Trophoblast cell (in vitro differentiated cells and primary cell): ENCODE measurements at regions not wholly inside any gene's neighbourhood (a gene's known extent, or its start where the extent isn't known, plus 50 kb on each side); places are given as distances from the start of the nearest gene placed in this dataset.

Source experiments
- DNase-seq, 2 donors: peaks; one replicate each; pipeline ENCODE4 v3.0.0-alpha.2; 2016
- H2AFZ ChIP-seq: 2 replicates; pipeline ENCODE4 v1.6.1; 2013; ENCODE audit warnings: low read length, moderate library complexity, mild to moderate bottlenecking; ENCODE audit not compliant: insufficient read depth, poor library complexity
- H2AK5ac ChIP-seq: 2 replicates; pipeline ENCODE4 v1.6.1; 2013; ENCODE audit warnings: mild to moderate bottlenecking, low read length
- H2BK120ac ChIP-seq: 2 replicates; pipeline ENCODE4 v1.6.1; 2013; ENCODE audit warnings: low read length, mild to moderate bottlenecking, moderate library complexity; ENCODE audit not compliant: insufficient read depth, poor library complexity
- H2BK12ac ChIP-seq: 2 replicates; pipeline ENCODE4 v1.6.1; 2013; ENCODE audit warnings: mild to moderate bottlenecking, low read length, moderate library complexity
- H2BK5ac ChIP-seq: 2 replicates; pipeline ENCODE4 v1.6.1; 2013; ENCODE audit warnings: low read length, low read depth, moderate library complexity, mild to moderate bottlenecking; ENCODE audit not compliant: poor library complexity
- H3K14ac ChIP-seq: 2 replicates; pipeline ENCODE4 v1.6.1; 2013; ENCODE audit warnings: mild to moderate bottlenecking, low read length
- H3K18ac ChIP-seq: 2 replicates; pipeline ENCODE4 v1.6.1; 2013; ENCODE audit warnings: mild to moderate bottlenecking, low read length
- H3K23ac ChIP-seq: 2 replicates; pipeline ENCODE4 v1.6.1; 2013; ENCODE audit warnings: low read length
- H3K27ac ChIP-seq: 2 replicates; pipeline ENCODE4 v1.5.1; 2013; ENCODE audit warnings: low read depth, mild to moderate bottlenecking, inconsistent platforms, low read length, moderate library complexity
- H3K27me3 ChIP-seq: 2 replicates; pipeline ENCODE4 v1.6.1; 2013; ENCODE audit warnings: inconsistent platforms, mild to moderate bottlenecking, low read length, moderate library complexity; ENCODE audit not compliant: insufficient read depth
- H3K36me3 ChIP-seq, 2 experiments: 1 replicate in 1 of 2; 2 replicates in 1 of 2; pipeline ENCODE4 v1.6.1; 2013; ENCODE audit warnings: low read length in 2 of 2, mild to moderate bottlenecking in 2 of 2, moderate library complexity in 1 of 2; ENCODE audit not compliant: insufficient read depth in 2 of 2, control insufficient read depth in 1 of 2
- H3K4ac ChIP-seq: 2 replicates; pipeline ENCODE4 v1.6.1; 2013; ENCODE audit warnings: low read depth, mild to moderate bottlenecking, low read length, moderate library complexity
- H3K4me1 ChIP-seq, 2 experiments: 1 replicate in 1 of 2; 2 replicates in 1 of 2; pipeline ENCODE4 v1.6.1; 2013; ENCODE audit warnings: low read length in 2 of 2, mild to moderate bottlenecking in 2 of 2, moderate library complexity in 1 of 2; ENCODE audit not compliant: insufficient read depth in 2 of 2, control insufficient read depth in 1 of 2
- H3K4me2 ChIP-seq: 2 replicates; pipeline ENCODE4 v1.6.1; 2013; ENCODE audit warnings: inconsistent platforms, mild to moderate bottlenecking, low read length, moderate library complexity
- H3K4me3 ChIP-seq: 2 replicates; pipeline ENCODE4 v1.5.1; 2013; ENCODE audit warnings: mild to moderate bottlenecking, low read depth, low read length, inconsistent platforms
- H3K79me1 ChIP-seq: one replicate; pipeline ENCODE4 v1.6.1; 2013; ENCODE audit warnings: low read length
- H3K79me2 ChIP-seq: 2 replicates; pipeline ENCODE4 v1.6.1; 2013; ENCODE audit warnings: low read length, mild to moderate bottlenecking; ENCODE audit not compliant: control insufficient read depth, insufficient read depth, poor library complexity
- H3K9ac ChIP-seq: 2 replicates; pipeline ENCODE4 v1.6.1; 2013; ENCODE audit warnings: mild to moderate bottlenecking, low read length
- H3K9me3 ChIP-seq: 2 replicates; pipeline ENCODE4 v1.6.1; 2013; ENCODE audit warnings: low read depth, mild to moderate bottlenecking, control low read depth, inconsistent platforms, low read length; ENCODE audit not compliant: insufficient read depth
- H4K12ac ChIP-seq: 2 replicates; pipeline ENCODE4 v1.6.1; 2013; ENCODE audit warnings: low read depth, mild to moderate bottlenecking, low read length, moderate library complexity
- H4K8ac ChIP-seq: 2 replicates; pipeline ENCODE4 v1.6.1; 2013; ENCODE audit warnings: low read depth, mild to moderate bottlenecking, low read length, moderate library complexity
- H4K91ac ChIP-seq: one replicate; pipeline ENCODE4 v1.6.1; 2013; ENCODE audit warnings: low read depth, mild to moderate bottlenecking, low read length, moderate library complexity
- WGBS: extraction: QIAGEN DNeasy Blood & Tissue Kit; methylation state at CpG from one replicate; pipeline ENCODE4 v1.1.7; 2013; ENCODE audit warnings: missing lambda C conversion rate; ENCODE audit not compliant: insufficient read length, insufficient coverage; ENCODE audit errors: extremely low coverage; 5-methylcytosine and 5-hydroxymethylcytosine counted together

DNA sequence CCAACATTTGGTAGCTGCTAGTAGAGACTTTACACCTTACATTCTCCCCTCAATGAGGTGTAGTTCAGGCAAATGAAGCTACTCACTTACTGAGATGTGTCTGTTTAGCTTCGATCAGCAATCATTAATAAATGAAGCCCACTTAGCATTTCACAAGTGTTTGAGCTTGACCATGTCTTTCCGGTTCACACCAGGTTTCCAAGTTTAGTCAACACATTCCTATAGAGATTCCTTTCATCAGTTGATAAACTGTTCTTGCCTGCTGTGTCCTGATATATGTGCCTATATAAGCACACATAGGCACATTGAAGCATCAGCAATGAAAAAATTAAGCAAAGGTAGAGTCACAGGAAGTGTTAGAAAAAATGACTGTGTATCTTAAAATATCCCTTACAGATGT lies 150.0 kb downstream of the BTBD3 start:
- H2BK12ac ChIP-seq = no peak overlapping the region
- no peaks in the 10 kb centered on the region for H3K79me2 ChIP-seq
- no CpG with 5 or more reads among the region's 2 CpGs for WGBS
- no peak overlapping the region for H3K4me2 ChIP-seq
- H3K27me3 ChIP-seq = no peaks in the 10 kb centered on the region
- no peak overlapping the region for H2BK120ac ChIP-seq
- no peak overlapping the region for H2AK5ac ChIP-seq
- H2AFZ ChIP-seq = no peak overlapping the region
- H3K36me3 ChIP-seq = no peaks in the 10 kb centered on the region
- H3K14ac ChIP-seq = no peak overlapping the region
- DNase-seq = peak in 1 of 2 donors; percentile 30
- no peak overlapping the region for H4K91ac ChIP-seq
- H2BK5ac ChIP-seq = no peak overlapping the region
- H3K27ac ChIP-seq = no peak overlapping the region
- no peak overlapping the region for H3K4me3 ChIP-seq
- no peaks in the 10 kb centered on the region for H3K79me1 ChIP-seq
- no peak overlapping the region for H4K8ac ChIP-seq
- H3K9ac ChIP-seq = no peak overlapping the region
- no peak overlapping the region for H3K18ac ChIP-seq
- H3K4ac ChIP-seq = no peak overlapping the region
- no peak overlapping the region for H3K23ac ChIP-seq
- H4K12ac ChIP-seq = no peak overlapping the region
- peaks cover 7% of the 10 kb centered on the region for H3K9me3 ChIP-seq
- peaks cover 9 to 13% of the 10 kb centered on the region in 2 experiments for H3K4me1 ChIP-seq

DNA sequence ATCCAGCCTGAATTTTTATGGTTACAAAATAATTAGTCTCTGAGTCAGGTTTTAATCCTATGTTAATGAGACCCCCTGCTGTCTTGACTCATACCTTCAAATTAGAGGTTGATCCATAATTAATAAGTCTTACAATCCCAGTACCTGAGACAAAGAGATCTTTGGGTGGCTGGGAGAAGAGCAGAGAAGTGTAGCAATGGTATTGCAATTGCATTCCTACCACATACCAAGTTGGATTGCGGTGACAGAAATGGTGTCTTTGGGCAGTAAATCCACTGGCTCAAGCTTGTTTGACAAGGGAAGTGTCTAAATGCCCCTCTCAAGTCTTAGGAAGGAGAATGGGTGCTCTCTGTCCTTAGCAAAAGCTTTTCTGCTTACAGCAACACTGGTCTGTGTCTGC lies 150.4 kb downstream of the BTBD3 start:
- Histone ChIP-seq H3K79me2 (no peaks in the 10 kb centered on the region), H2AK5ac (no peak overlapping the region), H3K4ac (no peak overlapping the region), H4K91ac (no peak overlapping the region), H3K79me1 (no peaks in the 10 kb centered on the region), H3K27me3 (no peaks in the 10 kb centered on the region), H4K12ac (no peak overlapping the region), H4K8ac (no peak overlapping the region), H3K4me1 (peaks cover 9 to 13% of the 10 kb centered on the region in 2 experiments), H3K36me3 (no peaks in the 10 kb centered on the region), H3K18ac (no peak overlapping the region), H2BK120ac (no peak overlapping the region), H3K23ac (no peak overlapping the region), H3K9ac (no peak overlapping the region), H2AFZ (no peak overlapping the region), H3K27ac (no peak overlapping the region), H2BK5ac (no peak overlapping the region), H3K4me3 (no peak overlapping the region), H3K14ac (no peak overlapping the region), H3K9me3 (peaks cover 7% of the 10 kb centered on the region), H2BK12ac (no peak overlapping the region), H3K4me2 (peak overlapping the region; percentile 34)
- DNase-seq = peak; percentile 14 to 52
- WGBS = no CpG with 5 or more reads among the region's 1 CpG

DNA sequence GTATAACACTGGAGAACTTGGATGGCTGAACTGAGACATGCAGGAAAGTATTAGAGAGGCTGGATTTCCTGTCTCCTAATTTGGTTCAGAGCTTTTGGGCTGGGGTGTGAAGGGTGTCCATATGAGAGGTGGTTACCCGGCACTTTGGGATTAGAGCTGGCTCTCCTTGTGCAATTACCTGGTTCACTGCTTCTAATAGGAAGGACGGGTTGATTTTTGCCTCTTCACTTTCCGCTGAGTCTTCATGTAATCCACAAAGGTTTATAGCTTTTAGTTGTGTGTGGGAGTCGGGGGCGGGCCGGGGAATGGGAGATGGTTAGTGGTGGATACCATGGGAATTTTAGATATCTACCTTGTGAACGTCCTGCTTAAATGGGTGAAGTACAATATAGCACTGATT lies 151.5 kb downstream of the BTBD3 start:
- Histone ChIP-seq H3K4ac (no peak overlapping the region), H4K8ac (no peak overlapping the region), H2BK12ac (no peak overlapping the region), H2AK5ac (no peak overlapping the region), H4K12ac (no peak overlapping the region), H3K9me3 (peaks cover 7% of the 10 kb centered on the region), H2BK120ac (no peak overlapping the region), H2AFZ (no peak overlapping the region), H3K4me1 (peaks cover 9 to 13% of the 10 kb centered on the region in 2 experiments), H3K4me3 (no peak overlapping the region), H3K27ac (no peak overlapping the region), H3K79me1 (no peaks in the 10 kb centered on the region), H3K14ac (no peak overlapping the region), H4K91ac (no peak overlapping the region), H2BK5ac (no peak overlapping the region), H3K18ac (no peak overlapping the region), H3K9ac (no peak overlapping the region), H3K23ac (no peak overlapping the region), H3K36me3 (no peaks in the 10 kb centered on the region), H3K27me3 (no peaks in the 10 kb centered on the region), H3K79me2 (no peaks in the 10 kb centered on the region), H3K4me2 (no peak overlapping the region)
- no CpG with 5 or more reads among the region's 7 CpGs for WGBS
- DNase-seq = no peak

DNA sequence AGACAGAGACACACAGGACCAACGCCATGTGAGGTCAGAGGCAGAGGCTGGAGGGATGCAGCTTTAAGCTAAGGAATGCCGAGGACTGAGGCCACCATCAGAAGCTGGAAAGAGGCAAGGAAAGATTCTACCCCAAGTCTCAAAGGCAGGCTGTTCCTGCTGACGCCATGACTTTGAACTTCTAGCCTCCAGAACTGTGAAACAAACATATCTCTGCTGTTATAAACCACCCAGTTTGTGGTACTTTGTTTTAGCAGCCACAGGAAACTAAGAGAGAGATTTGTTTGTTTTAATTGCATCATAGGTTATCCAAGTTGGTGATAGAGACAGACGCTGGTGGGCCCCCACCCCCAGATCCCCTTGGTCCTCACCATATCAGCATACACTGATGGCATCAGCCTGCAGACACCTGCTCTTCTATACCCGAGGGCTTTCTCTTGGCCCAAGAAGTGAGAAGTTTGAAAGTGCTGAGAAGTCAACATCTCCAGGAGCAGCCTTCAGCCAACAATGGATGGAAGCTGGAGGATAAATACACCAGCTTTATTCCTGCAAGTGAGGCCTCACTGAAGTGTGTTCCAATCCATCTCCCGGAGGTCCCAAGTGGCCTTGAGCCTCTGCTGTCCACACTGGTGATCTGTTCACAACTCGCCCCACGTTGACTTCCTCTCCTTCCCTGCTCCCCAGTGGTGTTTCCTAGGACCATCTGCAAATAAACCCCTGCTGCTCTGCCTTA lies 154.7 kb downstream of the BTBD3 start:
- Histone ChIP-seq H3K4me3 (no peak overlapping the region), H3K79me1 (no peaks in the 10 kb centered on the region), H3K79me2 (no peaks in the 10 kb centered on the region), H3K4ac (no peak overlapping the region), H3K27me3 (no peaks in the 10 kb centered on the region), H2BK12ac (no peak overlapping the region), H3K4me1 (peaks cover 2 to 6% of the 10 kb centered on the region in 2 experiments), H3K23ac (no peak overlapping the region), H4K91ac (no peak overlapping the region), H3K9me3 (no peaks in the 10 kb centered on the region), H4K12ac (no peak overlapping the region), H3K36me3 (no peaks in the 10 kb centered on the region), H2AK5ac (no peak overlapping the region), H3K27ac (no peak overlapping the region), H2BK5ac (no peak overlapping the region), H3K9ac (no peak overlapping the region), H2AFZ (no peak overlapping the region), H3K18ac (no peak overlapping the region), H3K4me2 (no peak overlapping the region), H2BK120ac (no peak overlapping the region), H3K14ac (no peak overlapping the region), H4K8ac (no peak overlapping the region)
- no CpG with 5 or more reads among the region's 8 CpGs for WGBS
- no peak for DNase-seq
